ENCODE measurements at regions not wholly inside any gene's neighbourhood (a gene's known extent, or its start where the extent isn't known, plus 50 kb on each side); places are given as distances from the start of the nearest gene placed in this dataset.

- DNase-seq (ENCODE audit: low read depth in 2 of 2), result no peak
Observed at GRCh38 chr12:4223273-4223845, 50.2 kb upstream of the CCND2 start.

GRCh38 chr12:4221258-4221620 lies 52.3 kb upstream of the CCND2 start:
- no peak for DNase-seq (ENCODE audit: low read depth in 2 of 2)

- DNase-seq (ENCODE audit: low read depth in 2 of 2), result no peak
Observed at GRCh38 chr12:4220536-4221257, 52.9 kb upstream of the CCND2 start.

GRCh38 chr12:4217091-4217490 lies 56.5 kb upstream of the CCND2 start:
- DNase-seq (ENCODE audit: low read depth in 2 of 2), result no peak

- DNase-seq (ENCODE audit: low read depth in 2 of 2), result no peak
Observed at GRCh38 chr12:4216187-4216927, 57.2 kb upstream of the CCND2 start.

- peak in 1 of 2 donors; percentile 10 for DNase-seq (ENCODE audit: low read depth in 2 of 2)
Observed at GRCh38 chr12:4215229-4216186, 58.1 kb upstream of the CCND2 start.

GRCh38 chr12:4214877-4215228 lies 58.7 kb upstream of the CCND2 start:
- DNase-seq (ENCODE audit: low read depth in 2 of 2), result no peak

GRCh38 chr12:4213471-4213870 lies 60.1 kb upstream of the CCND2 start:
- no peak for DNase-seq (ENCODE audit: low read depth in 2 of 2)

GRCh38 chr12:4212845-4213244 lies 60.7 kb upstream of the CCND2 start:
- no peak for DNase-seq (ENCODE audit: low read depth in 2 of 2)

- DNase-seq (ENCODE audit: low read depth in 2 of 2), result no peak
Observed at GRCh38 chr12:4211372-4211771, 62.2 kb upstream of the CCND2 start.

GRCh38 chr12:4210183-4210582 lies 63.4 kb upstream of the CCND2 start:
- no peak for DNase-seq (ENCODE audit: low read depth in 2 of 2)

GRCh38 chr12:4206470-4206869 lies 67.1 kb upstream of the CCND2 start:
- DNase-seq (ENCODE audit: low read depth in 2 of 2), result no peak

GRCh38 chr12:4203772-4204376 lies 69.7 kb upstream of the CCND2 start:
- DNase-seq (ENCODE audit: low read depth in 2 of 2), result no peak

- no peak for DNase-seq (ENCODE audit: low read depth in 2 of 2)
Observed at GRCh38 chr12:4202918-4203317, 70.6 kb upstream of the CCND2 start.

GRCh38 chr12:4202487-4202886 lies 71.1 kb upstream of the CCND2 start:
- no peak for DNase-seq (ENCODE audit: low read depth in 2 of 2)

GRCh38 chr12:4201333-4202100 lies 72.0 kb upstream of the CCND2 start:
- no peak for DNase-seq (ENCODE audit: low read depth in 2 of 2)

- DNase-seq (ENCODE audit: low read depth in 2 of 2), result no peak
Observed at GRCh38 chr12:4197922-4198763, 75.4 kb upstream of the CCND2 start.

GRCh38 chr12:4196805-4197420 lies 76.6 kb upstream of the CCND2 start:
- no peak for DNase-seq (ENCODE audit: low read depth in 2 of 2)

GRCh38 chr12:4194668-4195067 lies 78.9 kb upstream of the CCND2 start:
- no peak for DNase-seq (ENCODE audit: low read depth in 2 of 2)

GRCh38 chr12:4193821-4194220 lies 79.7 kb upstream of the CCND2 start:
- DNase-seq (ENCODE audit: low read depth in 2 of 2), result no peak
